ENCODE measurements at regions not wholly inside any gene's neighbourhood (a gene's known extent, or its start where the extent isn't known, plus 50 kb on each side); places are given as distances from the start of the nearest gene placed in this dataset.

GRCh38 chr2:34831096-34831495 is 1232.0 kb upstream of the FAM98A start (continued):
- TF ChIP-seq, protein P1, sequence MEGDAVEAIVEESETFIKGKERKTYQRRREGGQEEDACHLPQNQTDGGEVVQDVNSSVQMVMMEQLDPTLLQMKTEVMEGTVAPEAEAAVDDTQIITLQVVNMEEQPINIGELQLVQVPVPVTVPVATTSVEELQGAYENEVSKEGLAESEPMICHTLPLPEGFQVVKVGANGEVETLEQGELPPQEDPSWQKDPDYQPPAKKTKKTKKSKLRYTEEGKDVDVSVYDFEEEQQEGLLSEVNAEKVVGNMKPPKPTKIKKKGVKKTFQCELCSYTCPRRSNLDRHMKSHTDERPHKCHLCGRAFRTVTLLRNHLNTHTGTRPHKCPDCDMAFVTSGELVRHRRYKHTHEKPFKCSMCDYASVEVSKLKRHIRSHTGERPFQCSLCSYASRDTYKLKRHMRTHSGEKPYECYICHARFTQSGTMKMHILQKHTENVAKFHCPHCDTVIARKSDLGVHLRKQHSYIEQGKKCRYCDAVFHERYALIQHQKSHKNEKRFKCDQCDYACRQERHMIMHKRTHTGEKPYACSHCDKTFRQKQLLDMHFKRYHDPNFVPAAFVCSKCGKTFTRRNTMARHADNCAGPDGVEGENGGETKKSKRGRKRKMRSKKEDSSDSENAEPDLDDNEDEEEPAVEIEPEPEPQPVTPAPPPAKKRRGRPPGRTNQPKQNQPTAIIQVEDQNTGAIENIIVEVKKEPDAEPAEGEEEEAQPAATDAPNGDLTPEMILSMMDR (IDR thresholded peaks at IDR 0.05; ENCODE audit: control extremely low read depth in 1 of 3, insufficient read depth in 1 of 3, low read depth in 1 of 3, low read length in 3 of 3), result no peak
- TF ChIP-seq MAFK (IDR thresholded peaks at IDR 0.05; ENCODE audit: low read depth, low read length) (no peak), BRCA1 (IDR thresholded peaks at IDR 0.05; ENCODE audit: low read depth, low read length) (no peak), HDAC6 (IDR thresholded peaks at IDR 0.05; ENCODE audit: low read depth, low read length) (no peak)

All from H1 (cell line).